ENCODE measurements at regions not wholly inside any gene's neighbourhood (a gene's known extent, or its start where the extent isn't known, plus 50 kb on each side); places are given as distances from the start of the nearest gene placed in this dataset.

- Mint-ChIP-seq H3K36me3 (ENCODE audit: low read depth) (no peaks in the 10 kb centered on the region), H3K4me1 (no peaks in the 10 kb centered on the region), H3K27me3 (no peaks in the 10 kb centered on the region), H3K9me3 (peaks cover 2% of the 10 kb centered on the region), H3K27ac (no peak overlapping the region), H3K4me3 (no peak overlapping the region)
- POLR2A ChIA-PET: interaction anchor here (1.1 kb wide), 1 partner anchor 9 kb away, joined by 3 read pairs; no protein-coding TSS in a partner anchor
- DNase-seq (no peak), ATAC-seq (ENCODE audit: low read depth) (no peak)
- TF ChIP-seq, protein P1, sequence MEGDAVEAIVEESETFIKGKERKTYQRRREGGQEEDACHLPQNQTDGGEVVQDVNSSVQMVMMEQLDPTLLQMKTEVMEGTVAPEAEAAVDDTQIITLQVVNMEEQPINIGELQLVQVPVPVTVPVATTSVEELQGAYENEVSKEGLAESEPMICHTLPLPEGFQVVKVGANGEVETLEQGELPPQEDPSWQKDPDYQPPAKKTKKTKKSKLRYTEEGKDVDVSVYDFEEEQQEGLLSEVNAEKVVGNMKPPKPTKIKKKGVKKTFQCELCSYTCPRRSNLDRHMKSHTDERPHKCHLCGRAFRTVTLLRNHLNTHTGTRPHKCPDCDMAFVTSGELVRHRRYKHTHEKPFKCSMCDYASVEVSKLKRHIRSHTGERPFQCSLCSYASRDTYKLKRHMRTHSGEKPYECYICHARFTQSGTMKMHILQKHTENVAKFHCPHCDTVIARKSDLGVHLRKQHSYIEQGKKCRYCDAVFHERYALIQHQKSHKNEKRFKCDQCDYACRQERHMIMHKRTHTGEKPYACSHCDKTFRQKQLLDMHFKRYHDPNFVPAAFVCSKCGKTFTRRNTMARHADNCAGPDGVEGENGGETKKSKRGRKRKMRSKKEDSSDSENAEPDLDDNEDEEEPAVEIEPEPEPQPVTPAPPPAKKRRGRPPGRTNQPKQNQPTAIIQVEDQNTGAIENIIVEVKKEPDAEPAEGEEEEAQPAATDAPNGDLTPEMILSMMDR (IDR thresholded peaks at IDR 0.05): no peak
- intact Hi-C loops (cut with micrococcal nuclease): no loop called here
- CTCF ChIA-PET: no interaction called here
Measured at GRCh38 chr10:107443813-107444212, 279.3 kb upstream of the SORCS1 start.

DNA sequence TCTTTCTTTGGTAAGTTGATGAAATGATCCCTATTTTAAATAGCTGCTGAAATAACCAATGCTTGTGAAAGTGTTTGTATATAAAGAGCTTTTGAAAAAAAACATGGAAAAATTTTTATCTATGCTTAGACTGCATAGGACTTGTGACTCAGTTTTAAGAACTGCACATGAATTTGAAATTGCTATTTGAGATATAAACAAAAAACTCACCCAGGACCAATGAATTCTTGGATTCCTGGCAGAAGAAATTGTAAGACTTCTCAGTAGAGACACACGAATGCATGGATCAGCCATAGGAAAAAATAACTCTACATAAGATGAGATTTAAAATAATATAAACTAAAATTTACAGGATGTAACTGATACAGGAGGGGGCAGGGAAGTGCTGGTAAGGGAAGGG is 278.8 kb upstream of the SORCS1 start:
- TF ChIP-seq, protein P1 (IDR thresholded peaks at IDR 0.05): no peak
- no peak overlapping the region for H3K27ac Mint-ChIP-seq
- intact Hi-C loops (cut with micrococcal nuclease): no loop called here
- H3K9me3 Mint-ChIP-seq: peaks cover 2% of the 10 kb centered on the region
- ChIA-PET CTCF (no interaction called here), POLR2A (no interaction called here)
- no peak overlapping the region for H3K4me3 Mint-ChIP-seq
- H3K36me3 Mint-ChIP-seq (ENCODE audit: low read depth): no peaks in the 10 kb centered on the region
- no peaks in the 10 kb centered on the region for H3K4me1 Mint-ChIP-seq
- DNase-seq: no peak
- no peaks in the 10 kb centered on the region for H3K27me3 Mint-ChIP-seq
- no peak for ATAC-seq (ENCODE audit: low read depth)

- Mint-ChIP-seq H3K4me3 (no peak overlapping the region), H3K9me3 (peaks cover 2% of the 10 kb centered on the region), H3K27ac (no peak overlapping the region), H3K4me1 (peaks cover 3% of the 10 kb centered on the region), H3K36me3 (ENCODE audit: low read depth) (no peaks in the 10 kb centered on the region), H3K27me3 (no peaks in the 10 kb centered on the region)
- no peak for ATAC-seq (ENCODE audit: low read depth)
- no peak for DNase-seq
- TF ChIP-seq, protein P1 (IDR thresholded peaks at IDR 0.05): no peak
- CTCF ChIA-PET: no interaction called here
- intact Hi-C loops (cut with micrococcal nuclease): no loop called here
- POLR2A ChIA-PET: no interaction called here
Measured at GRCh38 chr10:107442035-107442505, 277.6 kb upstream of the SORCS1 start.

GRCh38 chr10:107440741-107441140 is 276.2 kb upstream of the SORCS1 start:
- intact Hi-C loops (cut with micrococcal nuclease): no loop called here
- H3K27me3 Mint-ChIP-seq: no peaks in the 10 kb centered on the region
- no peak overlapping the region for H3K27ac Mint-ChIP-seq
- peaks cover 4% of the 10 kb centered on the region for H3K4me1 Mint-ChIP-seq
- TF ChIP-seq, protein P1 (IDR thresholded peaks at IDR 0.05): no peak
- POLR2A ChIA-PET: no interaction called here
- no peak overlapping the region for H3K4me3 Mint-ChIP-seq
- CTCF ChIA-PET: no interaction called here
- no peaks in the 10 kb centered on the region for H3K36me3 Mint-ChIP-seq (ENCODE audit: low read depth)
- ATAC-seq (ENCODE audit: low read depth): no peak
- DNase-seq: no peak
- H3K9me3 Mint-ChIP-seq: peaks cover 2% of the 10 kb centered on the region

GRCh38 chr10:107437921-107438320 is 273.4 kb upstream of the SORCS1 start:
- peaks cover 10% of the 10 kb centered on the region for H3K4me1 Mint-ChIP-seq
- no peaks in the 10 kb centered on the region for H3K27me3 Mint-ChIP-seq
- no peak overlapping the region for H3K4me3 Mint-ChIP-seq
- ATAC-seq (ENCODE audit: low read depth) (no peak), DNase-seq (no peak)
- no peak overlapping the region for H3K27ac Mint-ChIP-seq
- ChIA-PET POLR2A (no interaction called here), CTCF (no interaction called here)
- no peaks in the 10 kb centered on the region for H3K36me3 Mint-ChIP-seq (ENCODE audit: low read depth)
- TF ChIP-seq, protein P1 (IDR thresholded peaks at IDR 0.05): no peak
- intact Hi-C loops (cut with micrococcal nuclease): no loop called here
- H3K9me3 Mint-ChIP-seq: no peaks in the 10 kb centered on the region
